ENCODE measurements at regions not wholly inside any gene's neighbourhood (a gene's known extent, or its start where the extent isn't known, plus 50 kb on each side); places are given as distances from the start of the nearest gene placed in this dataset.

DNA sequence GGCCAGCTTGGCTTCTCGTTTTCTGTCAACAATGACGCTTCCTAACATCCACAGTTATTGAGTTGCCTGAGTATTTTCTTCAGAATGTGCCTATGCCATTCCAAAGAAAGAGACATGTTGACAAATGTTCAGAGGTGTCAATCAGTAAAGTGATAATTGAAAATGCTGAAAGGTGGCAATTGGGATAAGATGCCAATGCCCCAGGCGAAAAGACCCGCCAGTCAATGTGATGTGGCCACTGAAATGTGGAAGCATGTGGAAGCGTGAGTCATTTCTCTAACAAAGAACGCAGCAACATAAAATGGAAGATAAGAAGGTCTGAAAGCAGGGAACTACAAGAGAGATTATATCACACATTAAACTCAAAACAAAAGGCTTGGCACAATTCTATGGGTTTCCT is 882.2 kb upstream of the SLC10A2 start:
- H3K36me3 ChIP-seq (ENCODE audit: insufficient read depth, low read length), result no peaks in the 10 kb centered on the region
- no peaks in the 10 kb centered on the region for H3K27me3 ChIP-seq (ENCODE audit: insufficient read depth, low read length)
- H3K4me2 ChIP-seq (ENCODE audit: insufficient read depth, low read length), result no peak overlapping the region
- H4K20me1 ChIP-seq (ENCODE audit: insufficient read depth, low read length), result no peaks in the 10 kb centered on the region
- no peaks in the 10 kb centered on the region for H3K9me3 ChIP-seq (ENCODE audit: low read depth, low read length)
- no peaks in the 10 kb centered on the region for H3K79me2 ChIP-seq (ENCODE audit: insufficient read depth, low read length)
- TF ChIP-seq, protein P1, sequence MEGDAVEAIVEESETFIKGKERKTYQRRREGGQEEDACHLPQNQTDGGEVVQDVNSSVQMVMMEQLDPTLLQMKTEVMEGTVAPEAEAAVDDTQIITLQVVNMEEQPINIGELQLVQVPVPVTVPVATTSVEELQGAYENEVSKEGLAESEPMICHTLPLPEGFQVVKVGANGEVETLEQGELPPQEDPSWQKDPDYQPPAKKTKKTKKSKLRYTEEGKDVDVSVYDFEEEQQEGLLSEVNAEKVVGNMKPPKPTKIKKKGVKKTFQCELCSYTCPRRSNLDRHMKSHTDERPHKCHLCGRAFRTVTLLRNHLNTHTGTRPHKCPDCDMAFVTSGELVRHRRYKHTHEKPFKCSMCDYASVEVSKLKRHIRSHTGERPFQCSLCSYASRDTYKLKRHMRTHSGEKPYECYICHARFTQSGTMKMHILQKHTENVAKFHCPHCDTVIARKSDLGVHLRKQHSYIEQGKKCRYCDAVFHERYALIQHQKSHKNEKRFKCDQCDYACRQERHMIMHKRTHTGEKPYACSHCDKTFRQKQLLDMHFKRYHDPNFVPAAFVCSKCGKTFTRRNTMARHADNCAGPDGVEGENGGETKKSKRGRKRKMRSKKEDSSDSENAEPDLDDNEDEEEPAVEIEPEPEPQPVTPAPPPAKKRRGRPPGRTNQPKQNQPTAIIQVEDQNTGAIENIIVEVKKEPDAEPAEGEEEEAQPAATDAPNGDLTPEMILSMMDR (IDR thresholded peaks at IDR 0.05; ENCODE audit: extremely low read depth, low read depth, low read length), result no peak
- no peak overlapping the region for H3K27ac ChIP-seq (ENCODE audit: low read depth, low read length)
- no peak for DNase-seq (ENCODE audit: insufficient read length, low spot score, missing footprints)
- no peaks in the 10 kb centered on the region for H3K4me1 ChIP-seq (ENCODE audit: insufficient read depth, low read length)
- no peak overlapping the region for H3K4me3 ChIP-seq (ENCODE audit: insufficient read depth, low read length)
- no peak overlapping the region for H2AFZ ChIP-seq (ENCODE audit: low read length)

- no peak for DNase-seq (ENCODE audit: insufficient read length, low spot score, missing footprints)
These were observed 879.6 kb upstream of the SLC10A2 start for GRCh38 chr13:103945836-103946235.

DNA sequence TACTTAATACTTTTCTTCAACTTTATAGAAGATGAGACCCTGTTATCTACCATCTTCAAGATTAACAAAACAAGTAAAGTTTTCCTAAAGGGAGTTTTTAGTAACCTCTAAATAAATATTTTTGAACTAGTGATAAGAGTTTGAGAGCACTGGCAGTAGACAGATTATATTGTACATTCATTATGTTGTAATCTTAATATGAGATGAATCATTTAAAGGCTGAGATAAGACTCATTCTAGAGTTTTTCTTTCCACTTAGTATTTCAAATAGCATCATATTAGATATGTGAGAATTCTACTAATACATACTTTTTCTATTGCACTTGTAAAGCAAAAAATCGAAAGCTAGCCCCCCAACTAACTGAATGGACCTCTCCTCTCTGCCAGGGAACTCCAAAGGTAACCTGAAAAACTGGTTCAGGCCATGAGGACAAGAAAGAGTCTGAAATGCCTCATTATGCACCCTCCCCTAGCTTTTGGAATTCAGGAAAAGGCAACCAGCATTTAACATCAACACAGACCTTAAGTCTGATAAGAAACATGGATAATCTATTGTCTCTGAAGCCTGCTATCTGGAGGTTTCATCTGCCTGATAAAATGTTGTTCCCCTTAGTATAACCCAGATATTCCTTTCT is 875.4 kb upstream of the SLC10A2 start:
- no peak for DNase-seq (ENCODE audit: insufficient read length, low spot score, missing footprints)
- Histone ChIP-seq H2AFZ (ENCODE audit: low read length) (no peak overlapping the region), H3K27ac (ENCODE audit: low read depth, low read length) (no peak overlapping the region), H3K9me3 (ENCODE audit: low read depth, low read length) (no peaks in the 10 kb centered on the region), H3K27me3 (ENCODE audit: insufficient read depth, low read length) (no peaks in the 10 kb centered on the region), H4K20me1 (ENCODE audit: insufficient read depth, low read length) (no peaks in the 10 kb centered on the region), H3K4me3 (ENCODE audit: insufficient read depth, low read length) (no peak overlapping the region), H3K79me2 (ENCODE audit: insufficient read depth, low read length) (no peaks in the 10 kb centered on the region), H3K4me2 (ENCODE audit: insufficient read depth, low read length) (no peak overlapping the region), H3K4me1 (ENCODE audit: insufficient read depth, low read length) (no peaks in the 10 kb centered on the region), H3K36me3 (ENCODE audit: insufficient read depth, low read length) (no peaks in the 10 kb centered on the region)
- TF ChIP-seq, protein P1 (IDR thresholded peaks at IDR 0.05; ENCODE audit: extremely low read depth, low read depth, low read length), result no peak

More at GRCh38 chr13:103945836-103946235, 879.6 kb upstream of the SLC10A2 start:
- Histone ChIP-seq H2AFZ (ENCODE audit: low read length) (no peak overlapping the region), H3K27me3 (ENCODE audit: insufficient read depth, low read length) (no peaks in the 10 kb centered on the region), H3K4me1 (ENCODE audit: insufficient read depth, low read length) (no peaks in the 10 kb centered on the region), H3K4me2 (ENCODE audit: insufficient read depth, low read length) (no peak overlapping the region), H3K4me3 (ENCODE audit: insufficient read depth, low read length) (no peak overlapping the region), H3K9me3 (ENCODE audit: low read depth, low read length) (no peaks in the 10 kb centered on the region), H4K20me1 (ENCODE audit: insufficient read depth, low read length) (no peaks in the 10 kb centered on the region), H3K79me2 (ENCODE audit: insufficient read depth, low read length) (no peaks in the 10 kb centered on the region), H3K27ac (ENCODE audit: low read depth, low read length) (no peak overlapping the region), H3K36me3 (ENCODE audit: insufficient read depth, low read length) (no peaks in the 10 kb centered on the region)
- TF ChIP-seq, protein P1 (IDR thresholded peaks at IDR 0.05; ENCODE audit: extremely low read depth, low read depth, low read length), result no peak

DNA sequence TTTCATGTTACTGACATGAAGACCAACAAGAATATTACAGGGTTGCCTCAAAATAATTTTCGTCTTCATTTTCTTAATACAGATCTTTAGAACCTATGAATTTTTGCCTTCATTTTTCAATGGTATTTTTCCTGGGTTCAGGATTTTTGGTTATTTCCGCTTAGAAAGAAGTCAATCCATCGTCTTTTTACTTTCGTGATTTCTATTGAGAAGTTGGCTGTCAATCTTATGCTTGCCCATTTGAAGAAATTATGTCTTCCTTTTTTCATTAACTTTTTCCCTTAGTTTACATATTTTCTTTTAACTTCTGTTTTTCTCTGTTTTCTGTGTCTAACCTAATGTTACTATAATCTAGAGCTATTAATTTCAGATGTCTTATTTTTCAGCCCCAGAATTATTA is 868.9 kb upstream of the SLC10A2 start:
- no peak for DNase-seq (ENCODE audit: insufficient read length, low spot score, missing footprints)

More for the DNA sequence above, 868.9 kb upstream of the SLC10A2 start:
- no peaks in the 10 kb centered on the region for H4K20me1 ChIP-seq (ENCODE audit: insufficient read depth, low read length)
- no peak overlapping the region for H3K4me3 ChIP-seq (ENCODE audit: insufficient read depth, low read length)
- H3K27me3 ChIP-seq (ENCODE audit: insufficient read depth, low read length), result no peaks in the 10 kb centered on the region
- no peaks in the 10 kb centered on the region for H3K4me1 ChIP-seq (ENCODE audit: insufficient read depth, low read length)
- no peak overlapping the region for H3K4me2 ChIP-seq (ENCODE audit: insufficient read depth, low read length)
- H3K79me2 ChIP-seq (ENCODE audit: insufficient read depth, low read length), result no peaks in the 10 kb centered on the region
- H3K27ac ChIP-seq (ENCODE audit: low read depth, low read length), result no peak overlapping the region
- TF ChIP-seq, protein P1 (IDR thresholded peaks at IDR 0.05; ENCODE audit: extremely low read depth, low read depth, low read length), result no peak
- H3K36me3 ChIP-seq (ENCODE audit: insufficient read depth, low read length), result no peaks in the 10 kb centered on the region
- no peak overlapping the region for H2AFZ ChIP-seq (ENCODE audit: low read length)
- no peaks in the 10 kb centered on the region for H3K9me3 ChIP-seq (ENCODE audit: low read depth, low read length)

Data from osteoblast (primary cell).